Gastrocnemius medialis (tissue), 4 donors: ENCODE measurements at regions not wholly inside any gene's neighbourhood (a gene's known extent, or its start where the extent isn't known, plus 50 kb on each side); places are given as distances from the start of the nearest gene placed in this dataset.

Source experiments
- POLR2A ChIP-seq, 2 donors: fragments of 450-650 bp; IDR thresholded peaks; one replicate each; pipeline ENCODE4 v1.6.1; 2017; ENCODE audit warnings: antibody characterized with exemption in 2 of 2, mild to moderate bottlenecking in 2 of 2, moderate library complexity in 2 of 2
- TF ChIP-seq, protein P1 (sequence below), 5 experiments: fragments of 450-650 bp in 3 of 5; fragments of 200-600 bp in 2 of 5; sonication (generic) in 2 of 5; IDR thresholded peaks in 4 of 5; conservative IDR thresholded peaks in 1 of 5; 1 replicate in 4 of 5; 2 replicates in 1 of 5; pipeline ENCODE4 v1.5.1; 2016 to 2019; ENCODE audit warnings: antibody characterized with exemption in 5 of 5, mild to moderate bottlenecking in 3 of 5, moderate library complexity in 3 of 5

DNA sequence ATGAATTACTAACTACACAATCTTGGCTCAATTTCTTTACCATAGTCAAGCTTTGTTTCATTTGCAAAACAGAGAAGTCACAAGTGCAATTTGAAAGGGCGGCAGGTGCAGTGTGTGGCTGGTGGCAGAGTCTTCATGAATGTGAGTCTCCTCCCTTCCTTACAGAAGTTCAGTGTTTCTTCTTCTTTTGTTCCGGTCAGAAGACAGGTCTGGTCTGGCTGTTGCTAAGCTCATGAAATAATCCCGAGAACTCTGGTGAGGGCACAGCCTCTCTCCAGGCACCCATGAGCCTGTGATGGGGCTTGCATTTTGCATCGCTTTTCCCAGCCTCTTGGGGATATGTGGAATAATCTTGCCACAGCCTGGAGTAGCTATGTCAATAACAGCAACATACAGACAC, 824.8 kb upstream of the SALL3 start:
- no peak for TF ChIP-seq POLR2A (IDR thresholded peaks at IDR 0.05)
- TF ChIP-seq, protein P1, sequence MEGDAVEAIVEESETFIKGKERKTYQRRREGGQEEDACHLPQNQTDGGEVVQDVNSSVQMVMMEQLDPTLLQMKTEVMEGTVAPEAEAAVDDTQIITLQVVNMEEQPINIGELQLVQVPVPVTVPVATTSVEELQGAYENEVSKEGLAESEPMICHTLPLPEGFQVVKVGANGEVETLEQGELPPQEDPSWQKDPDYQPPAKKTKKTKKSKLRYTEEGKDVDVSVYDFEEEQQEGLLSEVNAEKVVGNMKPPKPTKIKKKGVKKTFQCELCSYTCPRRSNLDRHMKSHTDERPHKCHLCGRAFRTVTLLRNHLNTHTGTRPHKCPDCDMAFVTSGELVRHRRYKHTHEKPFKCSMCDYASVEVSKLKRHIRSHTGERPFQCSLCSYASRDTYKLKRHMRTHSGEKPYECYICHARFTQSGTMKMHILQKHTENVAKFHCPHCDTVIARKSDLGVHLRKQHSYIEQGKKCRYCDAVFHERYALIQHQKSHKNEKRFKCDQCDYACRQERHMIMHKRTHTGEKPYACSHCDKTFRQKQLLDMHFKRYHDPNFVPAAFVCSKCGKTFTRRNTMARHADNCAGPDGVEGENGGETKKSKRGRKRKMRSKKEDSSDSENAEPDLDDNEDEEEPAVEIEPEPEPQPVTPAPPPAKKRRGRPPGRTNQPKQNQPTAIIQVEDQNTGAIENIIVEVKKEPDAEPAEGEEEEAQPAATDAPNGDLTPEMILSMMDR (IDR thresholded peaks at IDR 0.05 in 4 of 5, conservative IDR thresholded peaks at IDR 0.05 in 1 of 5): no peak
